NB4 (cell line): ENCODE measurements at regions not wholly inside any gene's neighbourhood (a gene's known extent, or its start where the extent isn't known, plus 50 kb on each side); places are given as distances from the start of the nearest gene placed in this dataset.

Experiments used
- DNase-seq: peaks from one replicate; pipeline ENCODE4 v3.0.0; 2010; ENCODE audit warnings: low read depth
- H3K4me3 ChIP-seq: one replicate; pipeline ENCODE4 v1.5.1; 2011; ENCODE audit warnings: mild to moderate bottlenecking, low read depth, low read length, moderate library complexity
- CTCF ChIP-seq: IDR thresholded peaks from one replicate; pipeline ENCODE4 v1.5.1; 2012; ENCODE audit warnings: low read depth, low read length
- MAX ChIP-seq: IDR thresholded peaks from 2 replicates; pipeline ENCODE4 v1.6.1; 2011; ENCODE audit warnings: low read depth, low read length
- MYC ChIP-seq: IDR thresholded peaks from 2 replicates; pipeline ENCODE4 v1.6.1; 2011; ENCODE audit warnings: low read depth, low read length
- POLR2A ChIP-seq: IDR thresholded peaks from 2 replicates; pipeline ENCODE4 v1.6.1; 2011; ENCODE audit warnings: mild to moderate bottlenecking; ENCODE audit not compliant: insufficient read length; ENCODE audit errors: extremely low read depth

- no peak overlapping the region for H3K4me3 ChIP-seq
- DNase-seq: no peak
- no peak for TF ChIP-seq MAX
- TF ChIP-seq CTCF: no peak
- TF ChIP-seq MYC: no peak
- no peak for TF ChIP-seq POLR2A
Observed at GRCh38 chr21:15559660-15560059, 170.1 kb upstream of the USP25 start.

- no peak for DNase-seq
- TF ChIP-seq POLR2A (no peak), MAX (no peak), MYC (no peak)
- no peak overlapping the region for H3K4me3 ChIP-seq
Observed at GRCh38 chr21:15560383-15561056, 169.3 kb upstream of the USP25 start.

GRCh38 chr21:15562748-15563147 lies 167.0 kb upstream of the USP25 start:
- H3K4me3 ChIP-seq: no peak overlapping the region
- TF ChIP-seq MYC (no peak), CTCF (no peak), POLR2A (no peak), MAX (no peak)
- DNase-seq: no peak

- TF ChIP-seq MAX: no peak
- no peak for TF ChIP-seq CTCF
- no peak for TF ChIP-seq POLR2A
- no peak for TF ChIP-seq MYC
- H3K4me3 ChIP-seq: no peak overlapping the region
- DNase-seq: no peak
Observed at GRCh38 chr21:15564907-15565306, 164.9 kb upstream of the USP25 start.

- DNase-seq: no peak
- TF ChIP-seq CTCF (no peak), MYC (no peak), MAX (no peak)
- no peak overlapping the region for H3K4me3 ChIP-seq
Observed at GRCh38 chr21:15566703-15567102, 163.1 kb upstream of the USP25 start.

GRCh38 chr21:15567191-15567590 lies 162.6 kb upstream of the USP25 start:
- TF ChIP-seq CTCF (no peak), POLR2A (no peak)
- no peak for DNase-seq
- no peak overlapping the region for H3K4me3 ChIP-seq
